HG03520 (cell line): ENCODE measurements at regions not wholly inside any gene's neighbourhood (a gene's known extent, or its start where the extent isn't known, plus 50 kb on each side); places are given as distances from the start of the nearest gene placed in this dataset.

Experiments used
- ATAC-seq: cut with Tn5 transposase; IDR thresholded peaks from one replicate; pipeline ENCODE4 v1.9.1; 2021; ENCODE audit warnings: mild to moderate bottlenecking, moderate library complexity; ENCODE audit not compliant: unreplicated experiment

- ATAC-seq: no peak
Observed at GRCh38 chr2:228866044-228866443, 405.0 kb downstream of the PID1 start.

- no peak for ATAC-seq
Observed at GRCh38 chr2:228864131-228864530, 407.0 kb downstream of the PID1 start.

- no peak for ATAC-seq
Observed at GRCh38 chr2:228860601-228861285, 410.3 kb downstream of the PID1 start.

GRCh38 chr2:228853151-228853550 is 417.9 kb downstream of the PID1 start:
- no peak for ATAC-seq

- ATAC-seq: no peak
Observed at GRCh38 chr2:228848638-228849037, 422.4 kb downstream of the PID1 start.

GRCh38 chr2:228847684-228848083 is 423.4 kb downstream of the PID1 start:
- no peak for ATAC-seq

- no peak for ATAC-seq
Observed at GRCh38 chr2:228846161-228846560, 424.9 kb downstream of the PID1 start.

- no peak for ATAC-seq
Observed at GRCh38 chr2:228845162-228845925, 425.7 kb downstream of the PID1 start.

GRCh38 chr2:228841877-228842276 is 429.2 kb downstream of the PID1 start:
- ATAC-seq: no peak

GRCh38 chr2:228841475-228841874 is 429.6 kb downstream of the PID1 start:
- ATAC-seq: no peak

- no peak for ATAC-seq
Observed at GRCh38 chr2:228840743-228841114, 430.4 kb downstream of the PID1 start.

GRCh38 chr2:228840113-228840742 is 430.9 kb downstream of the PID1 start:
- ATAC-seq: no peak

- ATAC-seq: no peak
Observed at GRCh38 chr2:228839421-228839876, 431.6 kb downstream of the PID1 start.

- ATAC-seq: no peak
Observed at GRCh38 chr2:228838819-228839218, 432.3 kb downstream of the PID1 start.

GRCh38 chr2:228828397-228828796 is 442.7 kb downstream of the PID1 start:
- ATAC-seq: no peak

- no peak for ATAC-seq
Observed at GRCh38 chr2:228827056-228827700, 443.9 kb downstream of the PID1 start.

GRCh38 chr2:228819701-228820100 is 451.4 kb downstream of the PID1 start:
- no peak for ATAC-seq

GRCh38 chr2:228802181-228803071 is 468.7 kb downstream of the PID1 start:
- no peak for ATAC-seq

GRCh38 chr2:228801451-228801850 is 469.6 kb downstream of the PID1 start:
- no peak for ATAC-seq

- no peak for ATAC-seq
Observed at GRCh38 chr2:228799208-228799588, 471.9 kb downstream of the PID1 start.
